GM12878 (cell line): ENCODE measurements at regions not wholly inside any gene's neighbourhood (a gene's known extent, or its start where the extent isn't known, plus 50 kb on each side); places are given as distances from the start of the nearest gene placed in this dataset.

Experiments used
- ATAC-seq: fragments of 200-7000 bp; cut with Tn5 transposase; 3 replicates; pipeline ENCODE4 v1.9.1; 2020; ENCODE audit warnings: mild to moderate bottlenecking, moderate library complexity
- BruUV-seq: library from RNA; stranded (reverse); fragments of 400-500 nt; replicated peaks from 2 replicates; lab custom pipeline; 2021; lab: Mats Ljungman, UMichigan
- CTCF ChIA-PET: fragments of 300-600 bp; sonication (Branson Sonifier 250); formaldehyde crosslinking; extraction: SDS; loops from one replicate; lab custom pipeline; 2021; ENCODE audit warnings: inconsistent platforms; lab: Yijun Ruan, JAX
- POLR2A ChIA-PET: fragments of 350-600 bp; formaldehyde crosslinking; extraction: SDS; loops from one replicate; lab custom pipeline; 2021; ENCODE audit warnings: inconsistent platforms; lab: Charles Lee
- RAD21 ChIA-PET: fragments of 300-600 bp; sonication (Branson Sonifier 250); formaldehyde crosslinking; loops from one replicate; lab custom pipeline; 2023; ENCODE audit warnings: antibody characterized with exemption; ENCODE audit not compliant: unreplicated experiment; lab: Charles Lee
- SMC1A ChIA-PET: fragments of 300-600 bp; sonication (Branson Sonifier 250); formaldehyde crosslinking; loops from one replicate; lab custom pipeline; 2023; ENCODE audit not compliant: unreplicated experiment, uncharacterized antibody; lab: Charles Lee
- DNase-seq: peaks from one replicate; pipeline ENCODE4 v3.0.0-alpha.2; 2011; ENCODE audit warnings: low read depth, low spot score
- FAIRE-seq: peaks from 3 replicates; lab custom pipeline; 2011; peaks lifted over from hg19 to GRCh38; lab: Jason Lieb, UNC
- H2AFZ ChIP-seq: 2 replicates; pipeline ENCODE4 v1.6.0; 2011; ENCODE audit warnings: low read depth, low read length, control low read depth; ENCODE audit not compliant: control insufficient read depth
- H3K27ac ChIP-seq: 2 replicates; pipeline ENCODE4 v1.5.1; 2011; ENCODE audit warnings: control low read depth; ENCODE audit not compliant: control insufficient read depth, insufficient read depth
- H3K27me3 ChIP-seq, 2 experiments: replicated peaks in 1 of 2; 2 replicates each; pipeline versions ENCODE4 v1.6.0 to v1.6.1; 2011; ENCODE audit warnings: low read length in 1 of 2; ENCODE audit not compliant: control insufficient read depth in 2 of 2, insufficient read depth in 2 of 2
- H3K36me3 ChIP-seq, 2 experiments: 2 replicates each; pipeline ENCODE4 v1.5.1; 2011; ENCODE audit warnings: low read length in 1 of 2; ENCODE audit not compliant: control insufficient read depth in 2 of 2, insufficient read depth in 2 of 2
- H3K4me1 ChIP-seq: 2 replicates; pipeline ENCODE4 v1.6.1; 2011; ENCODE audit warnings: mild to moderate bottlenecking, low read length, moderate library complexity, mixed read lengths; ENCODE audit not compliant: control insufficient read depth, insufficient read depth
- H3K4me2 ChIP-seq: 2 replicates; pipeline ENCODE4 v1.6.0; 2011; ENCODE audit warnings: control low read depth; ENCODE audit not compliant: control insufficient read depth, insufficient read depth
- H3K4me3 ChIP-seq: fragments of 200-600 bp; sonication (generic); 2 replicates; pipeline ENCODE4 v1.5.1; 2016
- H3K79me2 ChIP-seq: 2 replicates; pipeline ENCODE4 v1.6.0; 2011; ENCODE audit warnings: low read length; ENCODE audit not compliant: control insufficient read depth, insufficient read depth
- H3K9ac ChIP-seq: 2 replicates; pipeline ENCODE4 v1.8.0; 2011; ENCODE audit warnings: low read length, control low read depth, mixed read lengths; ENCODE audit not compliant: control insufficient read depth, insufficient read depth
- H3K9me3 ChIP-seq: replicated peaks from 3 replicates; pipeline ENCODE4 v1.5.1; 2011; ENCODE audit warnings: mild to moderate bottlenecking, low read length; ENCODE audit not compliant: control insufficient read depth, insufficient read depth
- H4K20me1 ChIP-seq: 2 replicates; pipeline ENCODE4 v1.6.0; 2011; ENCODE audit not compliant: control insufficient read depth, insufficient read depth
- CEBPB ChIP-seq, 2 experiments: fragments of 150-350 bp in 1 of 2; IDR thresholded peaks; 2 replicates each; pipeline ENCODE4 v1.6.1; 2012 to 2014; ENCODE audit warnings: low read depth in 2 of 2, low read length in 2 of 2, borderline replicate concordance in 1 of 2, inconsistent platforms in 1 of 2
- E2F4 ChIP-seq: IDR thresholded peaks from 2 replicates; pipeline ENCODE4 v1.6.1; 2012; ENCODE audit warnings: low read depth, low read length, improper control_type of control experiment
- EED ChIP-seq: sonication (generic); IDR thresholded peaks from 2 replicates; pipeline ENCODE4 v1.6.1; 2016; ENCODE audit warnings: antibody characterized with exemption, low read depth
- HCFC1 ChIP-seq: fragments of 150-350 bp; IDR thresholded peaks from 2 replicates; pipeline ENCODE4 v1.6.1; 2014; ENCODE audit warnings: low read length
- IKZF2 ChIP-seq, 2 experiments: fragments of 450-650 bp; IDR thresholded peaks; 2 replicates each; pipeline ENCODE4 v1.6.1; 2017; ENCODE audit warnings: mild to moderate bottlenecking in 2 of 2, moderate library complexity in 2 of 2
- KLF5 ChIP-seq: fragments of 450-650 bp; IDR thresholded peaks from 2 replicates; pipeline ENCODE4 v1.6.1; 2014; ENCODE audit warnings: mild to moderate bottlenecking; ENCODE audit not compliant: partially characterized antibody
- NBN ChIP-seq: fragments of 450-650 bp; IDR thresholded peaks from 2 replicates; pipeline ENCODE4 v1.6.1; 2016
- NFXL1 ChIP-seq: fragments of 450-650 bp; IDR thresholded peaks from 2 replicates; pipeline ENCODE4 v1.6.1; 2017; ENCODE audit warnings: antibody characterized with exemption, mild to moderate bottlenecking, borderline replicate concordance
- NFYA ChIP-seq: IDR thresholded peaks from 2 replicates; pipeline ENCODE4 v1.6.1; 2011; ENCODE audit warnings: low read depth, mild to moderate bottlenecking, low read length, improper control_type of control experiment, borderline replicate concordance
- NR2F1 ChIP-seq: fragments of 450-650 bp; conservative IDR thresholded peaks from 2 replicates; pipeline ENCODE4 v1.6.1; 2017; ENCODE audit warnings: mild to moderate bottlenecking
- PKNOX1 ChIP-seq: fragments of 450-650 bp; IDR thresholded peaks from 2 replicates; pipeline ENCODE4 v1.6.1; 2016; ENCODE audit warnings: mild to moderate bottlenecking
- RCOR1 ChIP-seq: conservative IDR thresholded peaks from 2 replicates; pipeline ENCODE4 v1.6.1; 2012; ENCODE audit warnings: low read depth, low read length, improper control_type of control experiment
- RELB ChIP-seq: fragments of 450-650 bp; IDR thresholded peaks from 2 replicates; pipeline ENCODE4 v1.6.1; 2017; ENCODE audit warnings: low read depth, mild to moderate bottlenecking, moderate library complexity
- SREBF1 ChIP-seq: IDR thresholded peaks from 2 replicates; pipeline ENCODE4 v1.6.1; 2012; ENCODE audit warnings: mild to moderate bottlenecking, low read length
- TARDBP ChIP-seq: IDR thresholded peaks from 2 replicates; pipeline ENCODE4 v1.6.1; 2016; ENCODE audit warnings: borderline replicate concordance
- YY1 ChIP-seq: IDR thresholded peaks from 2 replicates; pipeline ENCODE4 v1.6.1; 2011; ENCODE audit warnings: low read depth, mild to moderate bottlenecking, low read length
- ZNF622 ChIP-seq: fragments of 450-650 bp; IDR thresholded peaks from 2 replicates; pipeline ENCODE4 v1.6.1; 2017; ENCODE audit warnings: mild to moderate bottlenecking, inconsistent platforms
- WGBS: methylation state at CpG from one replicate; pipeline ENCODE4 v1.1.6; 2016; ENCODE audit warnings: low lambda C conversion rate; ENCODE audit not compliant: insufficient replicate concordance, insufficient coverage; ENCODE audit errors: missing lambda C conversion rate; 5-methylcytosine and 5-hydroxymethylcytosine counted together
- in situ Hi-C: fragments of 300-500 bp; cut with MboI; formaldehyde crosslinking; loops from 9 replicates; pipeline ENCODE4 v1.14.3; 2018; ENCODE audit warnings: mixed read lengths
- intact Hi-C: fragments of 100-400 bp; cut with micrococcal nuclease; formaldehyde crosslinking; loops from one replicate; pipeline ENCODE4 v1.14.2; 2022; ENCODE audit not compliant: unreplicated experiment
- TF ChIP-seq, protein P1 (sequence below): fragments of 450-650 bp; IDR thresholded peaks from 2 replicates; pipeline ENCODE4 v1.6.1; 2017; ENCODE audit warnings: mild to moderate bottlenecking
- TF ChIP-seq, protein P2 (sequence below): IDR thresholded peaks from 2 replicates; pipeline ENCODE4 v1.6.1; 2011; ENCODE audit warnings: low read depth, mild to moderate bottlenecking, low read length, moderate library complexity, borderline replicate concordance; ENCODE audit errors: extremely low read depth

DNA sequence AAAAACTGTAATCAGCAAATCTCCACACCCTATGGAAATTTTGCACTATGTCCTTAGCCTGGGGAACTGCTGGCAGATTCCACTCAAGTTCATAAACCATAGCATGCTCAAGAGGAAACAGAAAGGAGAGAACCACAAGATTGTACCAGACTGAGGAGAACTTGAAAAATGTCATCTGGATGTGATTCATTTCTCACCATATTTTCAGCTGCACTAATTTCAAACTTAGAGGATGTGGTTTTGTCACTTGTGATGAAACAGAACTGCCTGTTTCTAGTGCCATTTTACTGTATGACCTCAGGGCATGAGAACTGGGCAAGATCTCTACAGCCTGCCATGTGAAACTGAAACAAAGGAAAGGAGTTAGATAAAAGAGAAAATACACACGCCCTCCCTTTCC, 1493.1 kb upstream of the FLRT2 start (continued):
- TF ChIP-seq NFYA, result no peak
- TF ChIP-seq NBN, result peak; percentile 60; the same call in 1 of the 2 replicates
- no peak for TF ChIP-seq SREBF1
- peak; percentile 46; the same call in 1 of the 2 replicates for TF ChIP-seq PKNOX1
- no peak for TF ChIP-seq KLF5
- no peak for TF ChIP-seq E2F4
- peak; percentile 89 to 92 for TF ChIP-seq IKZF2 (IDR thresholded peaks at IDR 0.05)
- TF ChIP-seq, all 136 proteins: peak for 17

- H3K36me3 ChIP-seq, result no peaks in the 10 kb centered on the region
- no peak overlapping the region for H3K4me3 ChIP-seq
- no peak overlapping the region for H2AFZ ChIP-seq
- intact Hi-C loops, result no loop called here
- no peaks in the 10 kb centered on the region for H3K4me1 ChIP-seq
- BruUV-seq, result no TSS peak
- FAIRE-seq, result no peak
- H3K79me2 ChIP-seq, result no peaks in the 10 kb centered on the region
- no peak overlapping the region for H3K9ac ChIP-seq
- ChIA-PET RAD21 (no interaction called here), SMC1A (no interaction called here)
- no peaks in the 10 kb centered on the region for H3K9me3 ChIP-seq
- H3K27me3 ChIP-seq, result no peaks in the 10 kb centered on the region
- 51% methylated on average over 4 of the region's 4 CpGs for WGBS
- no peak overlapping the region for H3K27ac ChIP-seq
- TF ChIP-seq, protein P1, sequence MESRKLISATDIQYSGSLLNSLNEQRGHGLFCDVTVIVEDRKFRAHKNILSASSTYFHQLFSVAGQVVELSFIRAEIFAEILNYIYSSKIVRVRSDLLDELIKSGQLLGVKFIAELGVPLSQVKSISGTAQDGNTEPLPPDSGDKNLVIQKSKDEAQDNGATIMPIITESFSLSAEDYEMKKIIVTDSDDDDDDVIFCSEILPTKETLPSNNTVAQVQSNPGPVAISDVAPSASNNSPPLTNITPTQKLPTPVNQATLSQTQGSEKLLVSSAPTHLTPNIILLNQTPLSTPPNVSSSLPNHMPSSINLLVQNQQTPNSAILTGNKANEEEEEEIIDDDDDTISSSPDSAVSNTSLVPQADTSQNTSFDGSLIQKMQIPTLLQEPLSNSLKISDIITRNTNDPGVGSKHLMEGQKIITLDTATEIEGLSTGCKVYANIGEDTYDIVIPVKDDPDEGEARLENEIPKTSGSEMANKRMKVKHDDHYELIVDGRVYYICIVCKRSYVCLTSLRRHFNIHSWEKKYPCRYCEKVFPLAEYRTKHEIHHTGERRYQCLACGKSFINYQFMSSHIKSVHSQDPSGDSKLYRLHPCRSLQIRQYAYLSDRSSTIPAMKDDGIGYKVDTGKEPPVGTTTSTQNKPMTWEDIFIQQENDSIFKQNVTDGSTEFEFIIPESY, result no peak
- TF ChIP-seq RELB (no peak), YY1 (no peak), TARDBP (no peak), HCFC1 (no peak), NFXL1 (no peak), NR2F1 (no peak), EED (no peak), ZNF622 (no peak), CEBPB (IDR thresholded peaks at IDR 0.05; ENCODE audit: borderline replicate concordance in 1 of 2, low read depth in 2 of 2, low read length in 2 of 2) (no peak), KLF5 (no peak), RCOR1 (no peak)
- TF ChIP-seq, protein P2, sequence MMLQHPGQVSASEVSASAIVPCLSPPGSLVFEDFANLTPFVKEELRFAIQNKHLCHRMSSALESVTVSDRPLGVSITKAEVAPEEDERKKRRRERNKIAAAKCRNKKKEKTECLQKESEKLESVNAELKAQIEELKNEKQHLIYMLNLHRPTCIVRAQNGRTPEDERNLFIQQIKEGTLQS, result no peak
- TF ChIP-seq, all 136 proteins: peak for 0
- no peak for DNase-seq
- no peak overlapping the region for H3K4me2 ChIP-seq
- no peaks in the 10 kb centered on the region for H4K20me1 ChIP-seq
- CTCF ChIA-PET, result no interaction called here
- POLR2A ChIA-PET, result no interaction called here
- in situ Hi-C loops, result no loop called here
- ATAC-seq, result no peak
Observed at GRCh38 chr14:84037593-84037992, 1492.4 kb upstream of the FLRT2 start.
